CD4-positive, alpha-beta T cell (primary cell): ENCODE measurements at regions not wholly inside any gene's neighbourhood (a gene's known extent, or its start where the extent isn't known, plus 50 kb on each side); places are given as distances from the start of the nearest gene placed in this dataset.

ENCODE experiments used
- ATAC-seq: fragments of 200-7000 bp; cut with Tn5 transposase; one replicate; pipeline ENCODE4 v1.10.0; 2022; ENCODE audit warnings: mild to moderate bottlenecking; ENCODE audit not compliant: poor library complexity
- CTCF ChIA-PET: fragments of 350-600 bp; sonication (Branson Sonifier 250); formaldehyde crosslinking; loops from one replicate; lab custom pipeline; 2021; ENCODE audit warnings: antibody characterized with exemption, inconsistent platforms; lab: Charles Lee
- POLR2A ChIA-PET: fragments of 350-600 bp; sonication (Branson Sonifier 250); formaldehyde crosslinking; loops from one replicate; lab custom pipeline; 2021; ENCODE audit warnings: antibody characterized with exemption, inconsistent platforms; lab: Charles Lee
- DNase-seq, 14 experiments: peaks; one replicate each; pipeline ENCODE4 v3.0.0-alpha.2; 2013 to 2020; ENCODE audit warnings: mixed read lengths in 2 of 14
- H3K27ac ChIP-seq, 2 donors: one replicate each; pipeline versions ENCODE4 v1.5.1 to v1.7.0; 2013; ENCODE audit warnings: low read length in 2 of 2, low read depth in 1 of 2, mild to moderate bottlenecking in 1 of 2
- H3K27me3 ChIP-seq, 2 experiments: 1 replicate in 1 of 2; 2 replicates in 1 of 2; pipeline versions ENCODE4 v1.6.1 to v1.7.0; 2013; ENCODE audit warnings: low read length in 2 of 2, control low read depth in 1 of 2, mild to moderate bottlenecking in 1 of 2, moderate library complexity in 1 of 2; ENCODE audit not compliant: insufficient read depth in 2 of 2, control insufficient read depth in 1 of 2
- H3K36me3 ChIP-seq: one replicate; pipeline ENCODE4 v1.6.1; 2013; ENCODE audit warnings: low read length, control low read depth; ENCODE audit not compliant: insufficient read depth
- H3K4me1 ChIP-seq: one replicate; pipeline ENCODE4 v1.6.1; 2013; ENCODE audit warnings: low read length, control low read depth; ENCODE audit not compliant: insufficient read depth
- H3K4me3 ChIP-seq: one replicate; pipeline ENCODE4 v1.5.1; 2013; ENCODE audit warnings: mild to moderate bottlenecking, low read length, moderate library complexity
- H3K9me3 ChIP-seq, 2 experiments: 1 replicate in 1 of 2; 2 replicates in 1 of 2; pipeline versions ENCODE4 v1.6.1 to v1.7.0; 2013; ENCODE audit warnings: low read length in 2 of 2, mild to moderate bottlenecking in 2 of 2, control low read depth in 1 of 2, moderate library complexity in 1 of 2; ENCODE audit not compliant: control insufficient read depth in 1 of 2, insufficient read depth in 1 of 2
- H3K27ac Mint-ChIP-seq: one replicate; pipeline ENCODE4 v1.8.0; 2020; ENCODE audit warnings: mixed read lengths
- H3K27me3 Mint-ChIP-seq: one replicate; pipeline ENCODE4 v1.8.0; 2021; ENCODE audit warnings: mixed read lengths
- H3K36me3 Mint-ChIP-seq: one replicate; pipeline ENCODE4 v1.8.0; 2021; ENCODE audit warnings: low read depth, mixed read lengths
- H3K4me1 Mint-ChIP-seq: one replicate; pipeline ENCODE4 v1.8.0; 2021; ENCODE audit warnings: low read depth, mixed read lengths
- H3K4me3 Mint-ChIP-seq: one replicate; pipeline ENCODE4 v1.8.0; 2020; ENCODE audit warnings: mild to moderate bottlenecking, mixed read lengths
- H3K9me3 Mint-ChIP-seq: one replicate; pipeline ENCODE4 v1.8.0; 2020; ENCODE audit warnings: mixed read lengths
- intact Hi-C, 2 experiments: fragments of 100-400 bp; cut with DNase I in 1 of 2; cut with micrococcal nuclease in 1 of 2; formaldehyde crosslinking; loops; one replicate each; pipeline versions ENCODE4 v1.15.1 to v1.9.0; 2023 to 2025; cut with DNase I, micrococcal nuclease
- TF ChIP-seq, protein P1 (sequence below): fragments of 200-600 bp; IDR thresholded peaks from one replicate; pipeline ENCODE4 v1.8.0; 2022; ENCODE audit warnings: antibody characterized with exemption, mild to moderate bottlenecking

DNA sequence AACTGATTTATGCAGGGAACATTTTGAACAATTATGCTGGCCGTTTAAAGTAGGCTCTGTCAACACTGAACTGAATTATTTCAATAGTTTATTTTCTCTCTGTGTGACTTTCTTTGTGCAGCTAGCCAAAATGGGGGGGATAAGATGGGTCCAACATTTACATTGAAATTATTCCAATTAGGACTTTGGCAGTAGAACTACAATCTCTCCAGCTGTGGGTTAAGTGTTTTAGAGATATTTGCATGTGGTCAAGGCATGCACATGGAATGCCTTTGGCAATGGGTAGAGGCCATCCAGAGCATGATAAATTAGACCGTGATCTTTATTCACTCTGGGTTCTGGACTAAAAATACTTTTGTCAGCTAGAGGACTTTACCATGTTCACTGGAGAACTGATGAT lies 107.9 kb upstream of the ELOVL6 start:
- ChIA-PET POLR2A (no interaction called here), CTCF (no interaction called here)
- Mint-ChIP-seq H3K36me3 (no peaks in the 10 kb centered on the region), H3K27me3 (peaks cover 13% of the 10 kb centered on the region), H3K4me3 (no peak overlapping the region), H3K4me1 (no peaks in the 10 kb centered on the region), H3K27ac (no peak overlapping the region), H3K9me3 (no peaks in the 10 kb centered on the region)
- no peak overlapping the region for H3K27ac ChIP-seq
- intact Hi-C loops, result no loop called here
- ATAC-seq, result no peak
- TF ChIP-seq, protein P1, sequence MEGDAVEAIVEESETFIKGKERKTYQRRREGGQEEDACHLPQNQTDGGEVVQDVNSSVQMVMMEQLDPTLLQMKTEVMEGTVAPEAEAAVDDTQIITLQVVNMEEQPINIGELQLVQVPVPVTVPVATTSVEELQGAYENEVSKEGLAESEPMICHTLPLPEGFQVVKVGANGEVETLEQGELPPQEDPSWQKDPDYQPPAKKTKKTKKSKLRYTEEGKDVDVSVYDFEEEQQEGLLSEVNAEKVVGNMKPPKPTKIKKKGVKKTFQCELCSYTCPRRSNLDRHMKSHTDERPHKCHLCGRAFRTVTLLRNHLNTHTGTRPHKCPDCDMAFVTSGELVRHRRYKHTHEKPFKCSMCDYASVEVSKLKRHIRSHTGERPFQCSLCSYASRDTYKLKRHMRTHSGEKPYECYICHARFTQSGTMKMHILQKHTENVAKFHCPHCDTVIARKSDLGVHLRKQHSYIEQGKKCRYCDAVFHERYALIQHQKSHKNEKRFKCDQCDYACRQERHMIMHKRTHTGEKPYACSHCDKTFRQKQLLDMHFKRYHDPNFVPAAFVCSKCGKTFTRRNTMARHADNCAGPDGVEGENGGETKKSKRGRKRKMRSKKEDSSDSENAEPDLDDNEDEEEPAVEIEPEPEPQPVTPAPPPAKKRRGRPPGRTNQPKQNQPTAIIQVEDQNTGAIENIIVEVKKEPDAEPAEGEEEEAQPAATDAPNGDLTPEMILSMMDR, result no peak
- H3K27me3 ChIP-seq, result no peaks in the 10 kb centered on the region
- no peaks in the 10 kb centered on the region for H3K36me3 ChIP-seq
- no peak for DNase-seq
- no peaks in the 10 kb centered on the region for H3K9me3 ChIP-seq
- no peak overlapping the region for H3K4me3 ChIP-seq
- H3K4me1 ChIP-seq, result no peaks in the 10 kb centered on the region

DNA sequence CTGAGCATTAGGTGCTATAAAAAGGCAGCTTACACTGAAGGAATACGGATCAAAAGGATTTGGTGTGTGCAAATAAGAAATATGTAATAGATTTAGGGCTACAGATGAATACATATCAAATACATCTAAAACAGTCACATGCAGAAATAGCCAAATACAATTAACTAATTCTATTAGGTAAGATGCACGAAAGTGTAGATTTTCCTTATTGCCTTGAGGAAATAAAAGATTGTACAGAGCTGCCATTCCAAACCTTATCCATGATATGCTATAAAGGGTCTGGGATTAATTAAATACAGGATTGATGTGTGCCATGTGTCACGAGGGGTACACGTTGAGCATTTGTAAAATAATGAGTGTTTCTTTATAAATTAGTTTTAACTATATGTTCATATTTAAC lies 107.0 kb upstream of the ELOVL6 start:
- H3K4me1 Mint-ChIP-seq, result no peaks in the 10 kb centered on the region
- TF ChIP-seq, protein P1, result no peak
- CTCF ChIA-PET, result no interaction called here

DNA sequence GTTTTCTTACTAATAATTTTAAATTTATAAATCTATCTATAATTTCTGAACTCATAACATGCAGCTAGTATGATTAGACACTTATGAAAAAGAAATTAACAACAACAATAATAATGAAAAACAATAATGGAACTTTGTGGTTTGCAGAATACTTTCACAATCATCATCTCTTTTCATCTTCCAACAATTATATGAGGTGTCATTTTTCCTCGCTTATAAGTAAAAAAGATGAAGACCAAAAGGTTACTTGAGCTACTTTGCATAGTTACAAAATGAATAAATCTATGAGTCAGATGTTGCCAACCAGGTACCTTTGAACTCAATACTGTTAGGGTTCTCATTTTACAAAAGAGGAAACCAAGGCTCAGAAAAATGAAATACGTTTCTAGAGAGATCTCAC lies 98.5 kb upstream of the ELOVL6 start:
- intact Hi-C loops, result no loop called here
- ATAC-seq (no peak), DNase-seq (no peak)
- POLR2A ChIA-PET, result no interaction called here
- Mint-ChIP-seq H3K4me3 (no peak overlapping the region), H3K27me3 (peaks cover 22% of the 10 kb centered on the region), H3K27ac (no peak overlapping the region), H3K4me1 (no peaks in the 10 kb centered on the region), H3K9me3 (no peaks in the 10 kb centered on the region), H3K36me3 (no peaks in the 10 kb centered on the region)
- no peak overlapping the region for H3K4me3 ChIP-seq
- H3K9me3 ChIP-seq, result peaks cover 0 to 5% of the 10 kb centered on the region in 2 experiments
- no peaks in the 10 kb centered on the region for H3K4me1 ChIP-seq
- no peak overlapping the region for H3K27ac ChIP-seq
- H3K27me3 ChIP-seq, result peaks cover 6 to 8% of the 10 kb centered on the region in 2 experiments
- CTCF ChIA-PET, result no interaction called here
- no peaks in the 10 kb centered on the region for H3K36me3 ChIP-seq
- TF ChIP-seq, protein P1, result no peak

More for the DNA sequence above, 107.0 kb upstream of the ELOVL6 start:
- Mint-ChIP-seq H3K4me3 (no peak overlapping the region), H3K27ac (no peak overlapping the region), H3K9me3 (no peaks in the 10 kb centered on the region), H3K36me3 (no peaks in the 10 kb centered on the region), H3K27me3 (peaks cover 13% of the 10 kb centered on the region)
- no peaks in the 10 kb centered on the region for H3K36me3 ChIP-seq
- ATAC-seq (no peak), DNase-seq (no peak)
- no peaks in the 10 kb centered on the region for H3K9me3 ChIP-seq
- H3K27ac ChIP-seq, result no peak overlapping the region
- POLR2A ChIA-PET, result no interaction called here
- intact Hi-C loops, result no loop called here
- H3K27me3 ChIP-seq, result no peaks in the 10 kb centered on the region
- no peak overlapping the region for H3K4me3 ChIP-seq
- no peaks in the 10 kb centered on the region for H3K4me1 ChIP-seq
